Pancreas (tissue), 10 donors: ENCODE measurements at regions not wholly inside any gene's neighbourhood (a gene's known extent, or its start where the extent isn't known, plus 50 kb on each side); places are given as distances from the start of the nearest gene placed in this dataset.

Experiments
- ATAC-seq, 4 donors: fragments of 200-7000 bp; cut with Tn5 transposase; one replicate each; pipeline versions ENCODE4 v1.8.0 to v1.9.1; 2020; ENCODE audit warnings: mild to moderate bottlenecking in 4 of 4, moderate library complexity in 4 of 4
- DNase-seq, 6 donors: peaks; one replicate each; pipeline ENCODE4 v3.0.0-alpha.2; 2020
- FAIRE-seq: peaks from 2 replicates; lab custom pipeline; 2012; peaks lifted over from hg19 to GRCh38; lab: Jason Lieb, UNC
- H3K27ac ChIP-seq, 4 donors: fragments of 200-600 bp; sonication (generic); 1 replicate in 3 of 4; 2 replicates in 1 of 4; pipeline versions ENCODE4 v1.5.0 to v1.8.0; 2020
- H3K27me3 ChIP-seq, 4 donors: fragments of 200-600 bp; one replicate each; pipeline ENCODE4 v1.8.0; 2021
- H3K36me3 ChIP-seq, 3 donors: fragments of 200-600 bp; sonication (generic) in 1 of 3; one replicate each; pipeline versions ENCODE4 v1.5.0 to v1.8.0; 2020 to 2021
- H3K4me1 ChIP-seq, 3 donors: fragments of 200-600 bp; one replicate each; pipeline ENCODE4 v1.8.0; 2021
- H3K4me3 ChIP-seq, 4 donors: fragments of 200-600 bp; sonication (generic) in 2 of 4; one replicate each; pipeline versions ENCODE4 v1.5.0 to v1.8.0; 2020 to 2021
- H3K9me3 ChIP-seq, 4 donors: fragments of 200-600 bp; one replicate each; pipeline ENCODE4 v1.8.0; 2021
- CTCF ChIP-seq, 4 donors: fragments of 200-600 bp; sonication (generic) in 3 of 4; IDR thresholded peaks; one replicate each; pipeline versions ENCODE4 v1.5.0 to v1.8.0; 2021; ENCODE audit warnings: antibody characterized with exemption in 4 of 4
- WGBS, 2 donors: extraction: QIAGEN DNeasy Blood & Tissue Kit; methylation state at CpG; one replicate each; pipeline ENCODE4 v1.1.7; 2013; 5-methylcytosine and 5-hydroxymethylcytosine counted together
- intact Hi-C, 3 donors: fragments of 100-400 bp; cut with DNase I; formaldehyde crosslinking; loops; one replicate each; pipeline versions ENCODE4 v1.11.1 to v1.14.2; 2022
- donor health status: healthy with polysubstance abuse.
- donor health status: DM: no; HTN: no; CAD: no; lungs with moderate emphysema.
- donor health status: DM: no; HTN: no; CAD: no.
- donor health status: control.
- donor health status: control.
- donor health status: Bipolar disorder and iron deficiency.
- donor health status: DM: yes; HTN: yes; CAD: no.
- donor health status: DM: no; HTN: no; CAD: no.
- donor health status: DM: no; HTN: no; CAD: no.
- donor health status: DM: yes; HTN: yes; CAD: no.

GRCh38 chr6:113607821-113608545 lies 249.2 kb upstream of the MARCKS start:
- no peak for TF ChIP-seq CTCF (IDR thresholded peaks at IDR 0.05)
- no peak overlapping the region for H3K27ac ChIP-seq
- DNase-seq (no peak), FAIRE-seq (peak; percentile 75), ATAC-seq (no peak)
- H3K4me3 ChIP-seq: no peak overlapping the region
- H3K4me1 ChIP-seq: peaks cover 0 to 5% (median 4%) of the 10 kb centered on the region in 3 donors
- WGBS, 2 donors: 47 to 54% methylated on average over 2 of the region's 2 CpGs
- H3K9me3 ChIP-seq: no peaks in the 10 kb centered on the region
- intact Hi-C loops: no loop called here
- no peaks in the 10 kb centered on the region for H3K27me3 ChIP-seq
- H3K36me3 ChIP-seq: no peaks in the 10 kb centered on the region

GRCh38 chr6:113610377-113610988 lies 246.7 kb upstream of the MARCKS start:
- ATAC-seq (no peak), FAIRE-seq (no peak), DNase-seq (no peak)
- Histone ChIP-seq H3K4me3 (no peak overlapping the region), H3K27ac (no peak overlapping the region), H3K36me3 (no peaks in the 10 kb centered on the region), H3K9me3 (no peaks in the 10 kb centered on the region), H3K4me1 (peaks cover 0 to 5% (median 4%) of the 10 kb centered on the region in 3 donors), H3K27me3 (no peaks in the 10 kb centered on the region)
- 88 to 99% methylated on average over 4 of the region's 4 CpGs for WGBS, 2 donors
- no peak for TF ChIP-seq CTCF (IDR thresholded peaks at IDR 0.05)
- intact Hi-C loops: no loop called here

- TF ChIP-seq CTCF (IDR thresholded peaks at IDR 0.05): no peak
- no peak for ATAC-seq
- Histone ChIP-seq H3K27me3 (no peaks in the 10 kb centered on the region), H3K4me3 (no peak overlapping the region), H3K4me1 (peaks cover 0 to 4% (median 0%) of the 10 kb centered on the region in 3 donors), H3K9me3 (no peaks in the 10 kb centered on the region), H3K27ac (no peak overlapping the region), H3K36me3 (no peaks in the 10 kb centered on the region)
- intact Hi-C loops: no loop called here
- DNase-seq: no peak
- WGBS, 2 donors: 91 to 93% methylated on average over 5 of the region's 5 CpGs
- FAIRE-seq: no peak
Observed at GRCh38 chr6:113616701-113617274, 240.4 kb upstream of the MARCKS start.

GRCh38 chr6:113619077-113619476 lies 238.1 kb upstream of the MARCKS start:
- intact Hi-C loops: no loop called here
- Histone ChIP-seq H3K27ac (no peak overlapping the region), H3K27me3 (no peaks in the 10 kb centered on the region), H3K4me3 (no peak overlapping the region), H3K9me3 (no peaks in the 10 kb centered on the region), H3K36me3 (no peaks in the 10 kb centered on the region), H3K4me1 (no peaks in the 10 kb centered on the region)
- DNase-seq: no peak
- ATAC-seq: no peak
- no peak for TF ChIP-seq CTCF (IDR thresholded peaks at IDR 0.05)
- FAIRE-seq: no peak
- WGBS, 2 donors: 75 to 77% methylated on average over 4 of the region's 4 CpGs

- no peak for TF ChIP-seq CTCF (IDR thresholded peaks at IDR 0.05)
- H3K9me3 ChIP-seq: no peaks in the 10 kb centered on the region
- H3K36me3 ChIP-seq: no peaks in the 10 kb centered on the region
- no peak overlapping the region for H3K27ac ChIP-seq
- no peaks in the 10 kb centered on the region for H3K4me1 ChIP-seq
- no peak for ATAC-seq
- FAIRE-seq: no peak
- 58 to 70% methylated on average over 2 of the region's 2 CpGs for WGBS, 2 donors
- H3K4me3 ChIP-seq: no peak overlapping the region
- no peak for DNase-seq
- intact Hi-C loops: no loop called here
- H3K27me3 ChIP-seq: no peaks in the 10 kb centered on the region
Observed at GRCh38 chr6:113620386-113620785, 236.8 kb upstream of the MARCKS start.
